Nephron progenitor cell (in vitro differentiated cells): ENCODE measurements at regions not wholly inside any gene's neighbourhood (a gene's known extent, or its start where the extent isn't known, plus 50 kb on each side); places are given as distances from the start of the nearest gene placed in this dataset.
A peak's percentile ranks its signal among the peaks of the same experiment; 100 is the strongest.

Experiments used
- DNase-seq: peaks from one replicate; pipeline ENCODE4 v3.0.0; 2021
- H3K27ac Mint-ChIP-seq: 2 replicates; pipeline ENCODE4 v1.8.0; 2021; ENCODE audit warnings: mild to moderate bottlenecking, moderate library complexity, mixed read lengths
- H3K27me3 Mint-ChIP-seq: 2 replicates; pipeline ENCODE4 v1.8.0; 2021; ENCODE audit warnings: mild to moderate bottlenecking, low read depth, mixed read lengths; ENCODE audit not compliant: poor library complexity
- H3K36me3 Mint-ChIP-seq: 2 replicates; pipeline ENCODE4 v1.8.0; 2021; ENCODE audit warnings: low read depth, mixed read lengths
- H3K4me1 Mint-ChIP-seq: 2 replicates; pipeline ENCODE4 v1.8.0; 2021; ENCODE audit warnings: mixed read lengths
- H3K4me3 Mint-ChIP-seq: 2 replicates; pipeline ENCODE4 v1.8.0; 2021; ENCODE audit warnings: mild to moderate bottlenecking, moderate library complexity, mixed read lengths
- H3K9me3 Mint-ChIP-seq: 2 replicates; pipeline ENCODE4 v1.8.0; 2021; ENCODE audit warnings: mild to moderate bottlenecking, moderate library complexity, mixed read lengths
- CTCF ChIP-seq: fragments of 200-600 bp; sonication (generic); IDR thresholded peaks from 2 replicates; pipeline ENCODE4 v1.5.0; 2021; ENCODE audit warnings: antibody characterized with exemption

- no peak for DNase-seq
- Mint-ChIP-seq H3K27ac (no peak overlapping the region), H3K27me3 (peaks cover 38% of the 10 kb centered on the region), H3K4me1 (no peaks in the 10 kb centered on the region), H3K9me3 (no peaks in the 10 kb centered on the region), H3K4me3 (no peak overlapping the region), H3K36me3 (no peaks in the 10 kb centered on the region)
- TF ChIP-seq CTCF: no peak
Observed at GRCh38 chr4:77220828-77221613, 64.0 kb downstream of the CCNG2 start.

GRCh38 chr4:77225022-77225421, 68.0 kb downstream of the CCNG2 start:
- DNase-seq: no peak
- no peak overlapping the region for H3K27ac Mint-ChIP-seq
- peaks cover 35% of the 10 kb centered on the region for H3K27me3 Mint-ChIP-seq
- no peak for TF ChIP-seq CTCF
- H3K36me3 Mint-ChIP-seq: no peaks in the 10 kb centered on the region
- H3K9me3 Mint-ChIP-seq: no peaks in the 10 kb centered on the region
- peaks cover 12% of the 10 kb centered on the region for H3K4me1 Mint-ChIP-seq
- no peak overlapping the region for H3K4me3 Mint-ChIP-seq

- no peak overlapping the region for H3K4me3 Mint-ChIP-seq
- DNase-seq: no peak
- peak overlapping the region; percentile 30 for H3K27ac Mint-ChIP-seq
- TF ChIP-seq CTCF: no peak
- no peaks in the 10 kb centered on the region for H3K36me3 Mint-ChIP-seq
- peaks cover 25% of the 10 kb centered on the region for H3K27me3 Mint-ChIP-seq
- H3K4me1 Mint-ChIP-seq: peaks cover 12% of the 10 kb centered on the region
- H3K9me3 Mint-ChIP-seq: no peaks in the 10 kb centered on the region
Observed at GRCh38 chr4:77226939-77227705, 70.1 kb downstream of the CCNG2 start.

- no peaks in the 10 kb centered on the region for H3K36me3 Mint-ChIP-seq
- no peaks in the 10 kb centered on the region for H3K9me3 Mint-ChIP-seq
- no peak for TF ChIP-seq CTCF
- peaks cover 31% of the 10 kb centered on the region for H3K27me3 Mint-ChIP-seq
- H3K27ac Mint-ChIP-seq: no peak overlapping the region
- H3K4me3 Mint-ChIP-seq: no peak overlapping the region
- no peak for DNase-seq
- peaks cover 12% of the 10 kb centered on the region for H3K4me1 Mint-ChIP-seq
Observed at GRCh38 chr4:77229433-77229832, 72.4 kb downstream of the CCNG2 start.

- H3K36me3 Mint-ChIP-seq: no peaks in the 10 kb centered on the region
- no peak for TF ChIP-seq CTCF
- H3K4me3 Mint-ChIP-seq: no peak overlapping the region
- no peak overlapping the region for H3K27ac Mint-ChIP-seq
- peaks cover 3% of the 10 kb centered on the region for H3K4me1 Mint-ChIP-seq
- no peaks in the 10 kb centered on the region for H3K9me3 Mint-ChIP-seq
- peaks cover 40% of the 10 kb centered on the region for H3K27me3 Mint-ChIP-seq
- no peak for DNase-seq
Observed at GRCh38 chr4:77232653-77233052, 75.6 kb downstream of the CCNG2 start.
